ENCODE measurements at regions not wholly inside any gene's neighbourhood (a gene's known extent, or its start where the extent isn't known, plus 50 kb on each side); places are given as distances from the start of the nearest gene placed in this dataset.

DNA sequence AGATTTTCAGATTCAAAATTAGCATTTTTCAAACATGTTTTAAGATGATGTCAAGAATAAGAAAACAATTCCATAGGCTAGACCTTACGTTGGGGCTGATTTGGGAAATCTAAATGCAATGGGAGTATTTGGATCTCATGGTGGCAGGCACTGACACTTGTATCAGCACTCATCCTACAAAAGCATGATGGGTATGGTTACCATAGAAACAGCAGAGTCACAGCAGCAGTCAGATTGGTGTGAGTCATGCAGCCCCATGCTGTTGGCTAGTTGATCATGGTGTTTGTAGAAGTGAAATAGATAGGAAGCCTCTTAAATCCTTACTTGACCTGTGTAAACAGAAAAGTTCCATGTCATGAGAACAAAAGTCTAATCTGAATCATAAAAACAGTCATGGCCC is 1637.3 kb upstream of the PABPC4L start:
- TF ChIP-seq, protein P1, sequence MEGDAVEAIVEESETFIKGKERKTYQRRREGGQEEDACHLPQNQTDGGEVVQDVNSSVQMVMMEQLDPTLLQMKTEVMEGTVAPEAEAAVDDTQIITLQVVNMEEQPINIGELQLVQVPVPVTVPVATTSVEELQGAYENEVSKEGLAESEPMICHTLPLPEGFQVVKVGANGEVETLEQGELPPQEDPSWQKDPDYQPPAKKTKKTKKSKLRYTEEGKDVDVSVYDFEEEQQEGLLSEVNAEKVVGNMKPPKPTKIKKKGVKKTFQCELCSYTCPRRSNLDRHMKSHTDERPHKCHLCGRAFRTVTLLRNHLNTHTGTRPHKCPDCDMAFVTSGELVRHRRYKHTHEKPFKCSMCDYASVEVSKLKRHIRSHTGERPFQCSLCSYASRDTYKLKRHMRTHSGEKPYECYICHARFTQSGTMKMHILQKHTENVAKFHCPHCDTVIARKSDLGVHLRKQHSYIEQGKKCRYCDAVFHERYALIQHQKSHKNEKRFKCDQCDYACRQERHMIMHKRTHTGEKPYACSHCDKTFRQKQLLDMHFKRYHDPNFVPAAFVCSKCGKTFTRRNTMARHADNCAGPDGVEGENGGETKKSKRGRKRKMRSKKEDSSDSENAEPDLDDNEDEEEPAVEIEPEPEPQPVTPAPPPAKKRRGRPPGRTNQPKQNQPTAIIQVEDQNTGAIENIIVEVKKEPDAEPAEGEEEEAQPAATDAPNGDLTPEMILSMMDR (IDR thresholded peaks at IDR 0.05): no peak
- TF ChIP-seq EP300 (IDR thresholded peaks at IDR 0.05) (no peak), POLR2A (IDR thresholded peaks at IDR 0.05) (no peak), POLR2AphosphoS5 (IDR thresholded peaks at IDR 0.05) (no peak)

Data from stomach (tissue), 4 donors.